ENCODE measurements at regions not wholly inside any gene's neighbourhood (a gene's known extent, or its start where the extent isn't known, plus 50 kb on each side); places are given as distances from the start of the nearest gene placed in this dataset.

DNA sequence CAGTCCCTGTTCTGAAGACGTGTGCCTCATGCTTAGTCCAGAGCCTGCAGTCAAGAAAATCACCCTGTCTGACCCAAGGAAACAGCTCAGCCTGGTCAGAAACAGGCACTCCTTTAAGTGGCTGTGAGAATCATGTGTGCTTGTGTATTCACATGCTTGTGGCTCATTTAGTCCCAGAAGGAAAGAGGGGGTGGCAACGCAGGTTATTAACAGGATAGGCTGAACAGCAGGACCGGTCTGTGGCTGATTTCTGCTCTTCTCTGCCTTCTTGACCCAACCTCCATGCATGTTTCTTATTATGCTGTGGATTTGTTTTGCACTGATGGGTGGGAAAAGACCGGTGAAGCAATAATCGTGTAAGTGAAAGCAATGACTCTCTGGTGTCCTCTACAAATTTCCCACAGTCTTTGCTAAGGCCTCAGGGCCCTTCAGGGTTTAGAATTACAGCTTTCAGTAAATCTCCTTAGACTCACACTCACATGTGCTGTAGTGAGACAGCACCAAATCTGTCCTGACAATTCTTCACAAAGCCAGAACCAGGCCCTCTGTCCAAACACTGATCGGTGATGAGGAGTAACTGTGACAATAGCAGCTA lies 288.1 kb downstream of the ETS1 start:
- no peak for DNase-seq

DNA sequence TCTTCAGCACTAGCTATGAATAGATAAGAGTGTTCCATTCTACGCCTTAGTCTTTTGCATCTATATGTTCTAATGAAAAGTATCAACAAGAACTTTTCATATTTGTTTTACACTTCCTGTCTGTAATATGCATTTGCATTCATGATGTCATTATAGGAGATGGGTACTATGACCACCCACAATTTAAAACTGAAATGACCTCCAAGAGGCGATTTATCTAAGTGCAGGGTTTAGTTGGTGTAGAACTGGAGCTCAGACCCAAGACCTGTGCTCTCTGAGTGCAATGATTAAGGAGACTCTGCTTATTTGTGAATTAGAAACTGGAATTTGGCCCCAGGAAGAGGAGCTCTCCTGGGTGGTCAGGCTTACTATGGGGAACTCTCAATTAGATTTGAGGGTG lies 289.1 kb downstream of the ETS1 start:
- DNase-seq: no peak

DNA sequence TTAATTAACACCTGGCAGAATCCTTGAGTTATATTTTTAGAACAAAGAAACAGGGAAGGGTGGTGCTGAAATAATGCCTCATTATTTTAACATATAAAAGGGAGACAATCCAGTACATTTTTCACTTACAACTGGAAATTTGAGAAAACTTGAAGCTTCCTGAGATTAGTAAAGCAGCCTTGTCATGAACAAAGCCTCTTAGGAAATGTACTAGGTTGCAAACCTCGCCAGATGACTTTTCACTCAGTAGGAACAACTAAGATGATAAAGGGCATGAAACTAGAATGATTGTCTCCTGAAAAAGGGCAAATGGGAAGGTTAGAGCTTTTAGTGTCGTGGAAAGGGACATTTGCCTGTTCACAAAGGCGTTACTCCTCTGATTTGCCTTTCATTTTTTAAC lies 289.6 kb downstream of the ETS1 start:
- no peak for DNase-seq

DNA sequence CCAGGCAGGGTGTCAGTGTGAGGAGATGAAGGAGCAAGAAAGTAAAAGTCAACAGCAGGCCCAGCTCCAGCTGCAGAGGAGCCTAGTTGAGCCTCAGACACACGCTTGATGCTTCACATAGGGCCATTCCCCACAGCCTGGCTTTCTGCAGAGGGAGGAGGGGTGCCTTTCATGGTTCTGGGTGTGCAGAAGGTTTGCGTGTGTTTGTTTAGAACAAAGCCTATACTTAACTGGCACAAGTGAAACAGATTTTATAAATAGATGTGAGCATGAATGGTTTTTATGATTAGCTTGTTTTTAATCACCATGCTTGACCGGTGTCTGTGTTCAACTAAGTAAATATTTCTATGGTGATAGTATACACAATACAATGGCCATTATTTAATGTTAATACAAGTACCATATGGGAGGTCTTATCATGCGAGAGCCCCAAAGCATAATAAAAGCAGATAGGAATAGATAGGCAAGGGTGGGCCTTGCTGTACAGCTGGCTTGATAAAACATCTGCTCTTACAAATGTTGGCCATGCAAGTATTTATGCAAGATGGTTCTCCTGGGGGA lies 290.2 kb downstream of the ETS1 start:
- peak in 1 of 2 experiments; percentile 28 for DNase-seq

DNA sequence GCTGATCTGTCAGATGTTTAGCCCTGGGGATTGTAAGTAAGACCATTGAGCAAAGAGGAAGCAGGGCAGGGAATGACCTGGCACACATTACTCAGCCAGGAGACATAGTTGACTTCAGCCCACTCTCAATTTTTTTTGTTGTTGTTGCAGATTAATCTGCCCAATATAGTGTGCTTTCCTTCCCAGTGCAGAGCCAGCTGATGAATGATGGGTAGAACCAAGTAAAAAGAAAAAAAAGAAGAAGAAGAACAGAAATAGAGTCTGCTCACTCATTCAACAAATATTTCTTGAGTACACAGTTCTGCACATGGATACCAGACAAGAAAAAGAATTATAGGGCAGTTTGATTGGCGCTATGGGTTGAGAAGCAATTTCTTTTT lies 292.7 kb downstream of the ETS1 start:
- DNase-seq: no peak

DNA sequence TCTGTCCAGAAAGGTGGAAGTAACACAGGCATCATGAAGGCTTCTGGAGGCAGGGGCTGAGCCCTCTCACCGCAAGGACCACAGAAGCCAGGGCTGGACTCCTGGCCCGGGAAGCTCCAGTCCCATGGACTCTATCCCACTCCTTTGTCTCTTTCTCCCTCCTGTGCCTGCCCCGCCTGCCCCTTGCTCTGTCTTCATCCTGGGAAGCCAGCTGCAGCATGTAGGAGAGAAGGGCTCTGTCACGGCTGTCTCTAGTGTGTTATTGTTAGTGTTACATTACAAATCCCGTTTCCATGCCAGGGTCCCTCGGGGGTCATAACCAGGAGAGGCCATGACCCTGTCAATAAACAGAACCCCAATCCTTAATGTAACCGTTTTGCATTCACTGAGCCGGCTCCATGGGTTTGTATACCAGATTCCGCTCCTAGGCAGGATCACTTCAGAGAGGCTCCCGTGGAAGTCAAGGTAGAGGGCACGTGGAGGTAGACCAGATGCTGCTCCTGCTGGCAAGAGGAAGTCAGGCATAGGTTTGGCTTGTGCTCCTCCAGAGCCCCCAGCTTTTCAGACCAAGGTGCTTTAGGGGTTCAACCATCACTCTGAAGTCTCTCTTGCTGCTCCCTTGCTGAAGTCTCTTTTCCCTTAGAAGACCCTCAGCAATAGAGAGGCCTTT lies 293.2 kb downstream of the ETS1 start:
- DNase-seq: no peak

DNA sequence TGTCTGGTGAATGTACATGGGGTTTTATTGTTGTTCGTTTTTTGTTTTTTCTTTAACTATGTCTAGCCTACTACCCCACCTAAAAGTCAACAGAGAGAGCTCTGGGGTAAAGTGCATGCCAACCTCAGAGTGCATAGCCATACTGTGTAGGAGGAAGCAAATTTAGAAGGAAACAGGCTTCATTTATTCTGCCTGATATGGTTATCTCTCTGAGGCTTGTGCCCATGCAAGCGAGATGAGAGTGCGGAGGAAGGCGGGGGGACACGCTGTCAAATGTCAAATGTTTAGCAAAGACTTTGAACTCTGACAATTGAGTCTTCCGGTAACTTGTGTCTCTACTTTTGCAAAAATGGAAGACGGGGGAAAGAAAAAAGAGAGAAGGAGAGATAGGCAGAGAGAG lies 295.5 kb downstream of the ETS1 start:
- peak; percentile 59 to 67 for DNase-seq

DNA sequence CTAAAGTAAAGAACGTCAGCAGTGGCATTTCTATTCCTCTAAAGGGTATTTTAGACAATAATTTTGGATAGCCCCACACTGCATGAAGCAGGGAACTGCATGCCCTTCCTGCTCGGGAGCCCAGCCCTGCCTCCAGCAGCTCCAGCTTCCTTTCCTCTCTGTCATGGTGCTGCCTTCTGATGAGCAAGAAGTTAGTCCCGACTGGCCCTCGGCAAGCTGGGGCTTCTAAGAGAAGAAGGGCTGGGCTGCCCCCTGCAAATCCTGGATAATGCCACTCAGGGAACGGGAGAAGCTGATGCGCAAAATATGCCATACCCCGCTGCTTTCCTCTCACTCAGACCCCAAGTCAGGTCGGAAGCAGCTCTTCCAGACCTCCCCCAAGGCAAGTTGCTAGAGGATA lies 296.4 kb downstream of the ETS1 start:
- peak in 1 of 2 experiments; percentile 40 for DNase-seq

DNA sequence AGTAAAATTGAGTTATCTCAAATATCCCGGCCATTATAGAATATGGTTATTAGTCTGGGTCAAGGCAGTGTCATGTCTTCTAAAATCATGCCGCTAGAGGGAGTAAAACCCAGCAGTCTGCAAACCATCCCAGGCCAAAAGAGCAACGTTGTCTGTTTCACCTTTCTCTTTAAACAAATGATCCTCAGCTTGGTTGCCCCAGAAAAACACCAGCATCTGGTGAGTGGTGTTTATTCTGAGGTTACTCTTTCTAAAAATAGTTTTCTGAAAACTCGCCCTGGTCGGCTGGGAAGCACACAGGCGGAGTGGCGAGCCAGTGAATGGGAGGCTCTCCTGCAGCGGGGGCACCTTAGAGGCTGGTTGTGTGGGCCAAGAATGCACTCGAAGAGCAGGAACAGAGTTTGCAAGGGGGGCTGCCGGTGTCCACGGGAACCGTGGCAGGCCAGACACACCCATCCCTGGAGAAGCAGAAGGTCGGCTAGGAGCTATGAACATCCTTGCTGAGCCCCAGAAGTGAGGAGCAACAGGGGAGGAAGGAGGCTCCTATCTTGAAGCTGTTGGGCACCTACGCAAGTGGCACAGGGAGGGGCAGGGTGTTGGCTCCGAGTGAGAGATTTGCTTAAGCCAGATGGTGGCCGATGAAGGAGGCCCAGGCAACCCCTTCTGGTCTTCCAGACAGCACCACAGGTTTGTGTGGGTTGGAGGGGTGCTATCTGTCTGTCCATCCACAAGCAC lies 297.1 kb downstream of the ETS1 start:
- peak; percentile 69 to 77 for DNase-seq

DNA sequence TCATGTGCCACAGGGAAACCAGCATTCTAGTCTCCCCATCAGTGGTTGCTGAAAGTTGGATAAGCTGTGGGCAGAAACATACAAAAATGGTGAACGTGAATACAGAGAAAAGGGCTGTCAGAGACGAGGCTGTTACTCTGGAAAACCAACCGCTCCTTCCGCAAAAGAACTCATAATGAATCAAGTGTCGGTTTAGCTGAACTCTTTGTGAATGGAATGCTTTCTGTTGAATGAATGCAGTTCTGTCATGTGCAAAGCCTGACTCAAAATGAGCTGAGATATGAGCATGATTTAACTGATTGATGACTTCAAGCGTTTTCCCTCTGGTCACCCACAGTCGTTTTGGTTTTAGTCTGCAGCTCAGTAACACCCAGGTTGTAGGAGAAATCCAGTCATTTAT lies 298.3 kb downstream of the ETS1 start:
- peak in 1 of 2 experiments; percentile 56 for DNase-seq

DNA sequence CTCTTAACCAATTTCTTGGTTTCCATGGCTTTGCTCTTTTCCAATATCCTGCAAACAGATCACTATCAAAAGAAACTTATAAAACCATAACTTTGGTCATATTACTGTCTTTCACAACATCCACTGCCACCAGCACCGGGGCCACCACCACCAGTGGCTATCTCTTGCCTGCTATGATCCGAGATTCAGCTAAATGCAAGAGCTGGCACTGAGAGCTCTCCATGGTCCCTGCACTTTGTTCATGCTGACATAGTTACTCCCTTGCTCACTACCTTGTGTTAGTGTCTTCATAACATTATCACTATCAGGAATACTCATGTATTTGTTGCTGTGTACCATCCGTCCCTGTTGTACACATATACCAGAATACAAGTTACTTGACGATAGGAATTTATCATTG lies 299.0 kb downstream of the ETS1 start:
- DNase-seq: peak in 1 of 2 experiments; percentile 49

DNA sequence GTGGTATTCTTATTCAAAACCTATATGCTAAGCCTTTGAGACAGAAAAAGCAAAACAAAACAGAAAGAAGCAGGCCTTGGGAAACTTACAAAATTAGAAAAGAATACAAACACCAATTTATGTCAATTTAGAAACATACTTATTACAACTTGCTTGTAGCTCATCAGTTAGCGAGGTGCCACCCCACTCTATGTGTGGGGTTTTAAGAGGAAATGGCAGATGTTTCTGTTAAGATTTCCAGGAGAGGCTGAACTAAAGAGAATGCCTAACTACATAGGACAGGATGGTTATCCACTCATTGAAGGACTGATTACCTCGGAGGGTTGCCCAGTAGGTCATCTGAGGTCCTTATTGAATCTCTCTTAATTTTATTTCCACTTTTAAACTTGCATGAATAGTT lies 302.0 kb downstream of the ETS1 start:
- no peak for DNase-seq

DNA sequence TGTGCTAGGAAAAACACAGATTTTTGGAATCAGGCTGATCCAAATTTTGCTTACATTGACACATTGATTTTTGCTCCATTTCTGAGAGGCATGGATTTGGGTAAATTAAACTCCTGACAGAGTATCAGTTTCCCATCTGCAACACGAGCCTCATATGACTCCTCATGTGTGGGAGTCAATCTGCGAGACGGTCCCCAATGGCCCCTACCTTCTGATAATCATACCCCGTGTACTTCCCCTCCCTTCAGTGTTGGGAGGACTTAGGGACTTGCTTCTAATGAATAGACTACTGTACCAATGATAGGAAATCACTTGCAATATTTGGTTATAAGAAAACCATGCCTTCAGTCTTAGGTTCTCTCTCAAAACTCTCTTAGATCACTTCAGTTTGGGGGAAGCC lies 302.7 kb downstream of the ETS1 start:
- no peak for DNase-seq

DNA sequence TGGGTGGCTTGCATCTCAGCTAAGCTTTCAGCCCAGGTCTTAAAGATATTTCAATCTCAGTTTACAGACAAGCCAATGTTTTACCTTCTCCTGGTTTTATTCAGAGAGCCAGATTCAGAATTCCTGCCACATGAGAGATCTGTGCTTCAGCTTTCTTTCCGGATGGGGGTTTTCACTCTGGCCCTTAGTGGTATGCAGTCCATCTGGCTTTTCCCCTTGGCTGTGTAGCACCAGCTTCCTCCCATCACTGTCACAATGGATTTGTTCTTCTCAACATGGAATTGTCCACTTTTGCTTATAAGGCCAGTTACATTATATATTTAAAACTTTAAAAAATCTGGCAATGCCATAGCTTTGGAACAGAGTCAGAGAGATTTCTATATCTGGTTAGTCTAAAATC lies 303.9 kb downstream of the ETS1 start:
- no peak for DNase-seq

DNA sequence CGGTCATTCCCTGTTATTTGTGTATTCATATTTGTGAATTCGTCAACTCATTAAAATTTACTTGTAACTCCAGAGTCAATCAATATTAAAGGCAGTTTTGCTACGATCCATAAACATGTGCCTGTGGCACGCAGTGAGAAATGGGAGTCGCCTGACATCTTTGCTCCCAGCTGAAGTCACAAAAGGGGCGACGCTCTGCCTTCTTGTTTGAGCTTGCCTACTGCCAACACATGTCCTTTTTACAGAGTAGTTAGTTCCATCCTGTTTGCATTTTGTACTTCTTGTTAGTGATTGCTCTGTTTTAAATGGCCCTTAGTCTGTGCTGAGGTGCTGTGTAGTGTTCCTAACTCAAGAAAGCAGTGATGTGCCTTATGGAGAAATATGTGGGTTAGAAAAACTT lies 305.3 kb downstream of the ETS1 start:
- DNase-seq: no peak

DNA sequence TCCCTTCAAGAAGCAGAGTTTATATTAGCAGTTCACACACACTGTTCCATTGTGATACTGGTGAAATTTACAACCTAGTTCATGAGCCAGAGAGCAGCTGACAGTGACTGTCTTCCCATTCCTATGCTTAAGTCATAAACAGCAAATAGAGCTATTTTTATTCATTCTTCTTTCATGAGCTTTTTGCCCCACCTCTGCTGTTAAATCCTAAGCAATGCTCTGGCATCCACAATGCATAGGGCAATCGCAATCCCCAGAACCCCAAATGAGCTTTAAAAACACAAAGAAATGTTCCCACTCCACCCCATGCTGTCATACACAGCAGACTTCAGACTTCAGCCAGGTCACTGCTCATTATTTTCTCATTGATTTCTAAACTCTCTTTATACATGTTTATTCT lies 307.5 kb downstream of the ETS1 start:
- DNase-seq: no peak

DNA sequence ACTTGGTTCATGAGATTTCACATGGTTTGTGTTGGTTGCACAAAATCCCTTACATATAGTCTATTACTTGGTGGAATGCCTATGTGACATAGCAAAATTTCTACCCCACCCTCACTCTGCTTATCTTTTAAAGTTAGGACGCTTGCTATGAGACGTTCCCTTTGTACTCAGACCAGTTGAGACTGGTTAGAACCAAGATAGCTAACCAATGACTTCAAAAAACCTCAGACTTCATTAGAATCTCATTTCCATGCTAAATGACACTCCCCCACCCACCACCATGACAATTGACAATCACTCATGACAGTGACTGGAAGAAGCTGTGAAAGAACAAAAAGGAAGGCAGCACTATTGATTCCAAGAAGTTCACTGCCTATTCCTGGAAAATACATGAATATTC lies 313.6 kb downstream of the ETS1 start:
- no peak for DNase-seq

DNA sequence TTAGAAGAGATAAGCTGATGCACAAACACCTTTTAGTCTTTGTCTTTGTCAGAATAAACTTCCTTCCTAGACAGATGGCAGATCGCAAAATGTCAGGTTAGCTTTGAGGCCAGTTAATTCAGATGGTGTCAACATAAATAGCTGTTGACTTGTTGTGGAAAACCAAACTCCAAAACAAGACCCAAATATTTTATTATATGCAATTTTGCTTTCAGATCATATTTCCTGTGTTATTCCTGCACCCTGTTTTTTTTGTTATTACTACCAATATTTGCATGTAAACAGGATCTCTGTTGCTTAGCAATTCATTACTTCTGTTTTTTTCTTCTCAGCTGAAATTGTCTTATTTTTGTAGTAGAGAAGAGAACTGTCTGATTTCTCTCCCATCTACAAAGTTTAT lies 316.0 kb downstream of the ETS1 start:
- no peak for DNase-seq

DNA sequence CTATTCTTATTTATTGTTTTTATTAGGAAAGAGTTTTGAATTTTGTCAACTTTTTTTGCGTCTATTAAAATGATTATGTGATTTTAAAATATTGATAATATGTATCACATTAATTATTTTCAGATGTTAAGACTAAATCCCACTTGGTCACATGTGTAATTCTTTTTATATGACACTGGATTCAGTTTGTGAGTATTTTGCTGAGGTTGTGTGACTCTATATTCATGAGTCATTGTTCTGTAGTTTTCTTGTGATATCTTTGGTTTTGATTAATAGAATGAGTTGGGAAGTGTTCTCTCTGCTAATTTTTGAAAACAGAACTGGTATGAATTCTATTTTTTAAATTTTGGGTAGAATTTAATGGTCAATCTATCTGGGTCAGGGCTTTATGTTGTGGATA lies 317.9 kb downstream of the ETS1 start:
- DNase-seq: no peak

DNA sequence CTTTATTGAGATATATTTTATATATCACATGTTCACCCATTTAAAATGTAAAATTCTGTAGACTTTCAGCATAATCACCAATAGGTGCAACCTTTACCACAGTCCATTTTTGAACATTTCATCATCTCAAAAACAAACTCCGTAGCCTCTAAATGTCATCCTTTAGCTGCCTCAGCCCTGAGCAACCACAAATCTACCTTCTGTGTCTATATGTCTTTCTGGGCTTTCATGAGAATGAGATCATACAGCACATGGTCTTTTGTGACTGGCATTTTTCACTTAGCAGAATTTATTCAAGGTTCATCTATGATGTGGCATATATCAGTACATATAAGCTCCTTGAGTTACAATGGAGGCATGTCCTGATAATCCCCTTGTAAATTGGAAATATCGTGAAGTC lies 320.5 kb downstream of the ETS1 start:
- DNase-seq: no peak

DNA sequence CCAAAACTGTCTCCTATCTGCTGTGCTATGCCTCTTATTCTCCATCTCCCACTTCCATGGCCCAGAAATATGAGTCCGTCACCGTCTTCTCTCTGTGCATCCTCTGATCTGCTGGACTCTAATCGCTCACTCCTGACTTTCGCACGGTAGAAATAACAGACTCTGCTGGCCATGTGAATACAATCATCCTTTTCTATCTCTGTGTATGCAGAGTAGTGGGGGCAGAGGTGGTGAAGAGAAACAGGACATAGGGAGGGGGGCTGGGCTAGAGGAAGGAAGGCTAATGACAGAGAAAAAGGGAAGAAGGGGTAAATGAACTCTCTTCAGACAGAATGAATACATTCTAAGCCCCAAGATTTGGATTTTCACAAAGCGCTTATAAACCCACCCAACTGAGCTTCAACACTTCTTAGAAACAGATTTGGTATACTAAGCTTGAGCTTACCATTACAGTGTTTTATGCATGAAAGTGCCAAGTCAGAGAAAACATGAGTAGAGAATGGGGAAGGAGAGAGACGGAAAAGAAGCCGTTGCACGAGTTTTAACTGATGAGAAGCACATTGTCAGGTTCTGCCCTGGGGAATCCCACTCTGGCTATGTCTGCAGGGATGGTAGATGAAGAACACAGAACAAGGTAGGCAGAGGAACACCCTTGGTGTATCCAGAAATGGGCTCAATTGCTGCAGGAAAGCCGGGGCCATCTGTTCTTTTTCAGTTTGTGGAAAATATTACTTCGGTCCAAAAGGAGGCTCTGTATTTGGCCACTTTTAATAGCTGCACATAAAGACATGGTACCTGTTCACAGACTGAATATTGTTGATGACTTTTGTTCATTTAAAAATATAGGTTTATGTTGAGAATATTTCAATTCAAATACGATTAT lies 324.7 kb downstream of the ETS1 start:
- DNase-seq: no peak

DNA sequence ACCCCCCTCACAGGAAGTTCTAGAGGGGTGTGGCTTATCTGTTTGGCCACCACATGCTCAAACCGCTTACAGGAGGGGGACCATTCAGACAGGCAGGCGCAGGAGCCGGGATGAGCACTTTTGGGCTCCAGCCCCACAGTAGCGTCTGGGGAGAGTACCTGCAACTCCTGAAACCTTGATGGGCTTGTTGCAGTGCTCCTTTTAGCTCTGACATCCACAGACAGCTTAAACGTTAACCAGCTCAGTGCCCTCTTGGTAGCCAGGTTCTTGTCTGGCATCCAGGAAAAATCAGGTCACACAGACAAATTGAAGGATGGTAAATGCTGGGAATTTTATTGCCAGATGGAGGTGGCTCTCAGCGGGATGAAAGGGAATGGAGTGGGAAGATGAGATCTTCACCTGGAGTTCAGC lies 326.3 kb downstream of the ETS1 start:
- DNase-seq: no peak

DNA sequence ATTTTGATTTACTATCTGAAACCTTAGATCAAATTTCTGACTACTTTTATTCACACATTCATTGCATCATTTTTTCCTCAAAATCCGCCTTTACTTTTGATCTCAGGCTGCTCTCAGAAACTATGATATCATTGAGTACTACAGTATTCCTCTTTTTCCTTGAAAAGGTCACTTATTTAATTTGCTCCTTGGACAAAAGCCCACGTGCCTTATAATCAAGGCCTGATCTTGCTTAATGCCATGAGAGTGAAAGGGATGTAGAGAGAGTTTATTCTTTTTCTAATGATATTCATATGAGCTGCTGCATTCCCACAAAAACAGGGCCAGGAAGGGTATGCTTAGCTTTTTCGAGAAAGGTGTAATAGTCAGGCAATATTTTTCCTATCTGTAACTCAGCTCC lies 327.0 kb downstream of the ETS1 start:
- no peak for DNase-seq

Data from activated CD4-positive, alpha-beta T cell treated with anti-CD3 and anti-CD28 coated beads, Interleukin-2, amount 50 U/mL, for 48 hours (primary cell).